SK-N-SH treated with all-trans-retinoic acid at 6 μM for 48 hours (cell line): ENCODE measurements at regions not wholly inside any gene's neighbourhood (a gene's known extent, or its start where the extent isn't known, plus 50 kb on each side); places are given as distances from the start of the nearest gene placed in this dataset.

Source experiments
- ATAC-seq: fragments of 200-7000 bp; cut with Tn5 transposase; 3 replicates; pipeline ENCODE4 v1.9.1; 2020; ENCODE audit warnings: mild to moderate bottlenecking, moderate library complexity
- ARNTL ChIP-seq: fragments of 450-650 bp; formaldehyde crosslinking; IDR thresholded peaks from 2 replicates; pipeline ENCODE4 v1.5.0; 2020; ENCODE audit warnings: low read depth, mild to moderate bottlenecking, moderate library complexity, borderline replicate concordance
- BACH2 ChIP-seq: fragments of 250-450 bp; sonication (Bioruptor Pico); IDR thresholded peaks from 2 replicates; pipeline ENCODE4 v1.9.0; 2021; ENCODE audit warnings: mild to moderate bottlenecking, borderline replicate concordance
- CREB5 ChIP-seq: fragments of 250-450 bp; sonication (Bioruptor Pico); IDR thresholded peaks from 2 replicates; pipeline ENCODE4 v1.5.1; 2020; ENCODE audit warnings: low read depth, mild to moderate bottlenecking, moderate library complexity
- CSDC2 ChIP-seq: fragments of 250-450 bp; sonication (Bioruptor Pico); IDR thresholded peaks from 2 replicates; pipeline ENCODE4 v1.5.0; 2020; ENCODE audit warnings: mild to moderate bottlenecking, moderate library complexity
- CSRNP3 ChIP-seq: fragments of 250-450 bp; sonication (Bioruptor Pico); IDR thresholded peaks from 2 replicates; pipeline ENCODE4 v1.5.1; 2021; ENCODE audit warnings: mild to moderate bottlenecking, moderate library complexity
- ESRRG ChIP-seq: fragments of 250-450 bp; sonication (Bioruptor Pico); IDR thresholded peaks from 2 replicates; pipeline ENCODE4 v1.6.1; 2021; ENCODE audit warnings: mild to moderate bottlenecking
- GLIS3 ChIP-seq: fragments of 250-450 bp; sonication (Bioruptor Pico); IDR thresholded peaks from 2 replicates; pipeline ENCODE4 v1.5.0; 2020; ENCODE audit warnings: mild to moderate bottlenecking, moderate library complexity
- ISL1 ChIP-seq: fragments of 250-450 bp; sonication (Bioruptor Pico); IDR thresholded peaks from 2 replicates; pipeline ENCODE4 v2.1.2; 2022; ENCODE audit warnings: mild to moderate bottlenecking, moderate library complexity
- OSR1 ChIP-seq: fragments of 250-450 bp; sonication (Bioruptor Pico); IDR thresholded peaks from 2 replicates; pipeline ENCODE4 v1.8.0; 2022; ENCODE audit warnings: moderate library complexity, mild to moderate bottlenecking, inconsistent platforms
- PATZ1 ChIP-seq: fragments of 250-450 bp; sonication (Bioruptor Pico); IDR thresholded peaks from 2 replicates; pipeline ENCODE4 v1.8.0; 2020; ENCODE audit warnings: mild to moderate bottlenecking, moderate library complexity, borderline replicate concordance
- POU6F1 ChIP-seq: fragments of 250-450 bp; sonication (Bioruptor Pico); IDR thresholded peaks from 2 replicates; pipeline ENCODE4 v1.8.0; 2021; ENCODE audit warnings: low read depth, mild to moderate bottlenecking, moderate library complexity, borderline replicate concordance
- PPARA ChIP-seq: fragments of 250-450 bp; sonication (Bioruptor Pico); IDR thresholded peaks from 2 replicates; pipeline ENCODE4 v1.5.0; 2020; ENCODE audit warnings: mild to moderate bottlenecking, borderline replicate concordance
- SNAI2 ChIP-seq: fragments of 250-450 bp; sonication (Bioruptor Pico); IDR thresholded peaks from 2 replicates; pipeline ENCODE4 v1.5.0; 2020; ENCODE audit warnings: mild to moderate bottlenecking, moderate library complexity
- TCF4 ChIP-seq: fragments of 250-450 bp; sonication (Bioruptor Pico); IDR thresholded peaks from 2 replicates; pipeline ENCODE4 v1.8.0; 2021; ENCODE audit warnings: mild to moderate bottlenecking, moderate library complexity, borderline replicate concordance
- TOX ChIP-seq: fragments of 250-450 bp; sonication (Bioruptor Pico); IDR thresholded peaks from 2 replicates; pipeline ENCODE4 v1.8.0; 2021; ENCODE audit warnings: mild to moderate bottlenecking, moderate library complexity, borderline replicate concordance
- TSHZ2 ChIP-seq: fragments of 250-450 bp; sonication (Bioruptor Pico); IDR thresholded peaks from 2 replicates; pipeline ENCODE4 v1.5.0; 2020; ENCODE audit warnings: mild to moderate bottlenecking, moderate library complexity
- ZC3H10 ChIP-seq: fragments of 250-450 bp; sonication (Bioruptor Pico); IDR thresholded peaks from 2 replicates; pipeline ENCODE4 v1.5.1; 2021; ENCODE audit warnings: mild to moderate bottlenecking, moderate library complexity
- ZFP3 ChIP-seq: fragments of 250-450 bp; sonication (Bioruptor Pico); IDR thresholded peaks from 2 replicates; pipeline ENCODE4 v1.5.0; 2020; ENCODE audit warnings: mild to moderate bottlenecking, moderate library complexity
- ZFP30 ChIP-seq: fragments of 450-650 bp; formaldehyde crosslinking; IDR thresholded peaks from 2 replicates; pipeline ENCODE4 v1.5.0; 2022; ENCODE audit warnings: mild to moderate bottlenecking, moderate library complexity
- ZNF565 ChIP-seq: fragments of 450-650 bp; formaldehyde crosslinking; conservative IDR thresholded peaks from 2 replicates; pipeline ENCODE4 v1.5.0; 2020; ENCODE audit warnings: low read depth, mild to moderate bottlenecking, moderate library complexity
- ZNF70 ChIP-seq: fragments of 450-650 bp; formaldehyde crosslinking; IDR thresholded peaks from 2 replicates; pipeline ENCODE4 v1.5.0; 2020; ENCODE audit warnings: mild to moderate bottlenecking, moderate library complexity
- ZNF8 ChIP-seq: fragments of 450-650 bp; formaldehyde crosslinking; IDR thresholded peaks from 2 replicates; pipeline ENCODE4 v1.5.0; 2020; ENCODE audit warnings: mild to moderate bottlenecking, moderate library complexity

GRCh38 chr12:87809916-87810315 is 219.3 kb downstream of the C12orf50 start:
- TF ChIP-seq ZFP30 (CRISPR knock-in tag) (no peak), BACH2 (no peak), ARNTL (CRISPR knock-in tag) (no peak), GLIS3 (CRISPR knock-in tag) (no peak), TCF4 (no peak), CSDC2 (CRISPR knock-in tag) (no peak), ESRRG (CRISPR knock-in tag) (no peak), ISL1 (CRISPR knock-in tag) (no peak), TOX (CRISPR knock-in tag) (no peak)
- no peak for ATAC-seq

GRCh38 chr12:87807086-87807485 is 222.1 kb downstream of the C12orf50 start:
- no peak for TF ChIP-seq ZNF565 (CRISPR knock-in tag)
- no peak for TF ChIP-seq ISL1 (CRISPR knock-in tag)
- TF ChIP-seq ZC3H10 = no peak
- ATAC-seq = no peak

GRCh38 chr12:87806310-87806709 is 222.9 kb downstream of the C12orf50 start:
- TF ChIP-seq POU6F1 (CRISPR knock-in tag) (no peak), OSR1 (CRISPR knock-in tag) (no peak), PPARA (CRISPR knock-in tag) (no peak), ESRRG (CRISPR knock-in tag) (no peak), ZFP30 (CRISPR knock-in tag) (no peak)
- no peak for ATAC-seq

- ATAC-seq = no peak
- TF ChIP-seq TOX (CRISPR knock-in tag) (no peak), PATZ1 (no peak), ZC3H10 (no peak), POU6F1 (CRISPR knock-in tag) (no peak), ZFP3 (CRISPR knock-in tag) (no peak), OSR1 (CRISPR knock-in tag) (no peak), SNAI2 (CRISPR knock-in tag) (no peak), ZNF70 (CRISPR knock-in tag) (no peak), TCF4 (no peak), ESRRG (CRISPR knock-in tag) (no peak), GLIS3 (CRISPR knock-in tag) (no peak), ZNF565 (CRISPR knock-in tag) (no peak), CSDC2 (CRISPR knock-in tag) (no peak), TSHZ2 (CRISPR knock-in tag) (no peak), ZNF8 (CRISPR knock-in tag) (no peak), CSRNP3 (CRISPR knock-in tag) (no peak), CREB5 (CRISPR knock-in tag) (no peak), ARNTL (CRISPR knock-in tag) (no peak), BACH2 (no peak)
These were observed 224.8 kb downstream of the C12orf50 start for GRCh38 chr12:87804386-87804785.
